ENCODE measurements at regions not wholly inside any gene's neighbourhood (a gene's known extent, or its start where the extent isn't known, plus 50 kb on each side); places are given as distances from the start of the nearest gene placed in this dataset.

GRCh38 chr11:69891421-69892236 lies 72.4 kb upstream of the FGF3 start:
- intact Hi-C loops (cut with micrococcal nuclease) = no loop called here
- peaks cover 0 to 5% of the 10 kb centered on the region in 2 experiments; a peak in 1 of 4 replicates for H3K4me1 ChIP-seq (ENCODE audit: control insufficient read depth in 1 of 2, insufficient read depth in 2 of 2, low read length in 2 of 2)
- H3K36me3 ChIP-seq (ENCODE audit: control insufficient read depth in 1 of 2, insufficient read depth in 2 of 2, low read length in 2 of 2) = no peaks in the 10 kb centered on the region
- no peak for DNase-seq (ENCODE audit: low read depth, low spot score)
- RAD21 ChIA-PET (ENCODE audit: low non-redundant PET in 1 of 2, low total read pairs in 2 of 2, uncharacterized antibody in 2 of 2, unreplicated experiment in 2 of 2) = no interaction called here
- H3K27me3 ChIP-seq (ENCODE audit: insufficient read depth, low read length) = no peaks in the 10 kb centered on the region
- no peak overlapping the region for H3K27ac ChIP-seq (ENCODE audit: low read depth, low read length)
- POLR2A ChIA-PET = interaction anchor here (0.5 kb wide), 1 partner anchor 180 kb away, joined by 3 read pairs; no protein-coding TSS in a partner anchor
- no TSS peak for BruUV-seq (replicated peaks)
- H2AFZ ChIP-seq (ENCODE audit: low read depth, low read length, poor library complexity, severe bottlenecking) = no peak overlapping the region
- no peaks in the 10 kb centered on the region for H3K9me2 ChIP-seq (ENCODE audit: insufficient read depth)
- no peak overlapping the region for H3K9ac ChIP-seq (ENCODE audit: low read length)
- TF ChIP-seq ZNF274 (IDR thresholded peaks at IDR 0.05; ENCODE audit: low read depth, low read length) (no peak), EGR1 (IDR thresholded peaks at IDR 0.05; ENCODE audit: low read depth) (no peak), ATF3 (IDR thresholded peaks at IDR 0.05) (no peak), EZH2 (IDR thresholded peaks at IDR 0.05) (no peak), RAD21 (IDR thresholded peaks at IDR 0.05; ENCODE audit: low read depth) (no peak)
- no peaks in the 10 kb centered on the region for H3K79me2 ChIP-seq (ENCODE audit: insufficient read depth, low read length)
- no peak overlapping the region for H3K4me2 ChIP-seq (ENCODE audit: low read length)
- no peaks in the 10 kb centered on the region for H3K9me3 ChIP-seq (ENCODE audit: control insufficient read depth in 1 of 2, insufficient read depth in 1 of 2, low read depth in 1 of 2, low read length in 2 of 2)
- CTCF ChIA-PET = interaction anchor here (1.4 kb wide), 1 partner anchor 300 kb away, joined by 5 read pairs; no protein-coding TSS in a partner anchor
- no peak for ATAC-seq
- H4K20me1 ChIP-seq (ENCODE audit: insufficient read depth) = no peaks in the 10 kb centered on the region
- H3K4me3 ChIP-seq (replicated peaks in 1 of 2; ENCODE audit: low read depth in 1 of 2, low read length in 2 of 2) = no peak overlapping the region

- intact Hi-C loops (cut with micrococcal nuclease) = no loop called here
- no peak overlapping the region for H3K4me2 ChIP-seq (ENCODE audit: low read length)
- POLR2A ChIA-PET = interaction anchor here (0.5 kb wide), 1 partner anchor 181 kb away, joined by 3 read pairs; no protein-coding TSS in a partner anchor
Measured at GRCh38 chr11:69892237-69892985, 73.2 kb upstream of the FGF3 start.

More at GRCh38 chr11:69892237-69892985, 73.2 kb upstream of the FGF3 start:
- BruUV-seq (replicated peaks) = no TSS peak
- Histone ChIP-seq H3K36me3 (ENCODE audit: control insufficient read depth in 1 of 2, insufficient read depth in 2 of 2, low read length in 2 of 2) (no peaks in the 10 kb centered on the region), H3K79me2 (ENCODE audit: insufficient read depth, low read length) (no peaks in the 10 kb centered on the region), H3K9me3 (ENCODE audit: control insufficient read depth in 1 of 2, insufficient read depth in 1 of 2, low read depth in 1 of 2, low read length in 2 of 2) (no peaks in the 10 kb centered on the region), H3K9ac (ENCODE audit: low read length) (no peak overlapping the region), H4K20me1 (ENCODE audit: insufficient read depth) (no peaks in the 10 kb centered on the region), H3K4me1 (ENCODE audit: control insufficient read depth in 1 of 2, insufficient read depth in 2 of 2, low read length in 2 of 2) (peaks cover 0 to 5% of the 10 kb centered on the region in 2 experiments; a peak in 1 of 4 replicates), H2AFZ (ENCODE audit: low read depth, low read length, poor library complexity, severe bottlenecking) (no peak overlapping the region), H3K27me3 (ENCODE audit: insufficient read depth, low read length) (no peaks in the 10 kb centered on the region), H3K4me3 (replicated peaks in 1 of 2; ENCODE audit: low read depth in 1 of 2, low read length in 2 of 2) (no peak overlapping the region), H3K9me2 (ENCODE audit: insufficient read depth) (no peaks in the 10 kb centered on the region), H3K27ac (ENCODE audit: low read depth, low read length) (no peak overlapping the region)
- ATAC-seq = peak; percentile 52
- TF ChIP-seq ZBTB33 (IDR thresholded peaks at IDR 0.05; ENCODE audit: extremely low read depth, insufficient replicate concordance, low read length) = no peak
- peak in 2 of 3 experiments; percentile 30 to 56; a peak in 3 of 6 replicates for TF ChIP-seq CTCF (IDR thresholded peaks at IDR 0.05 in 2 of 3, conservative IDR thresholded peaks at IDR 0.05 in 1 of 3; ENCODE audit: borderline replicate concordance in 1 of 3, insufficient read depth in 1 of 3, low read depth in 2 of 3, low read length in 2 of 3)
- ChIA-PET RAD21 (ENCODE audit: low non-redundant PET in 1 of 2, low total read pairs in 2 of 2, uncharacterized antibody in 2 of 2, unreplicated experiment in 2 of 2) (no interaction called here), CTCF (no interaction called here)
- no peak for DNase-seq (ENCODE audit: low read depth, low spot score)

All from HCT116 (cell line).